Gastrocnemius medialis (tissue), 4 donors: ENCODE measurements at regions not wholly inside any gene's neighbourhood (a gene's known extent, or its start where the extent isn't known, plus 50 kb on each side); places are given as distances from the start of the nearest gene placed in this dataset.

Source experiments
- CTCF ChIP-seq, 5 experiments: fragments of 450-650 bp in 3 of 5; fragments of 200-600 bp in 2 of 5; sonication (generic) in 2 of 5; IDR thresholded peaks in 4 of 5; conservative IDR thresholded peaks in 1 of 5; 1 replicate in 4 of 5; 2 replicates in 1 of 5; pipeline ENCODE4 v1.5.1; 2016 to 2019; ENCODE audit warnings: antibody characterized with exemption in 5 of 5, mild to moderate bottlenecking in 3 of 5, moderate library complexity in 3 of 5
- POLR2A ChIP-seq, 2 donors: fragments of 450-650 bp; IDR thresholded peaks; one replicate each; pipeline ENCODE4 v1.6.1; 2017; ENCODE audit warnings: antibody characterized with exemption in 2 of 2, mild to moderate bottlenecking in 2 of 2, moderate library complexity in 2 of 2

DNA sequence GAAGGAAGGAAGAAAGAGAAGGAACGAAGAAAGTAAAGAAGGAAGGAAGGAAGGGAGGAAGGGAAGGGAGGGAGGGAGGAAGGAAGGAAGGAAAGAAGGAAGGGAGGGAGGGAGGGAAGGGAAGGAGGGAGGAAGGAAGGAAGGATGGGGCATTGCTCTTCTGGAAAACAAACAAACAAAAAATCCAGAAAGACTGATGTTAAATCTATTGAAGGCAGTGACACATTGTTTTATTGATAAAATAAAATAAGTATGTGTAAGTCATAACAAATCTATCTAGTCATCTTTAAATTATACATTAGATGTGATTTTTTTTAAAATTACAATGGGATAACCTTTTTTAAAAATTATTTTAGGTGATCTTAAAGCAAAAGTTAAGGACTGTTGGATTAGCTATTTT, 1245.5 kb downstream of the STIM2 start:
- TF ChIP-seq CTCF (IDR thresholded peaks at IDR 0.05 in 4 of 5, conservative IDR thresholded peaks at IDR 0.05 in 1 of 5) (no peak), POLR2A (IDR thresholded peaks at IDR 0.05) (no peak)
